Posterior vena cava (tissue), 2 donors: ENCODE measurements at regions not wholly inside any gene's neighbourhood (a gene's known extent, or its start where the extent isn't known, plus 50 kb on each side); places are given as distances from the start of the nearest gene placed in this dataset.

Experiments used
- DNase-seq: peaks from one replicate; pipeline ENCODE4 v3.0.0-alpha.2; 2020; ENCODE audit warnings: low spot score
- intact Hi-C, 2 donors: fragments of 100-400 bp; cut with DNase I; formaldehyde crosslinking; loops; one replicate each; pipeline versions ENCODE4 v1.14.1 to v1.14.2; 2022 to 2023
- donor health status: DM: yes; HTN: yes; CAD: no.
- donor health status: DM: yes; HTN: yes; CAD: no.

DNA sequence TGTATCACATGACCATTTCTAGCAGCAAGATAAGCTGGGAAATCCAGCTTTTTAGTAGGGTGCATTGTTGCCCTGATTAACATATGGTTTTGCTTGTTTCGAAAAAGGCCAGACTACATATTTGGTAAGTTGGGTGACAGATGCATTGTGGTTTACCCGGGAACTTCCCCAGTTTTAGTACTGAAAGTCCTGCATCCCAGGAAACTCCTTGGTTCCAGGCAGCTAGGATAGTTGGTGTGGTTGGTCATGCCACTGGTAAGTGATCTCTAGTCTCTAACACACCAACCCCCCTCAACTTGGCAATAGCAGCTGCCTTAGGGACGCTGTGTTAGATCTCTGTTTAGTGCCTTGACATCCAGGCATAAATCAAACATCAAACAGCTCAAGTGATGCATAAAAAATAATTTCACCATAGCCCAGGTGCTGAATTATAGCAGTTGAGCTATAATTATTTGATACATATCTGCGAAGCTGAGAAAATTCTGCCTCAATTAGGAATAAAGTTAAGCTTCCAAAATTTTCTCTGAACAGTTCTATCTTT, 216.5 kb downstream of the TFAP2C start:
- intact Hi-C loops, result loop anchor here in 1 of 2 donors (1.0 to 10.0 kb wide), 2 partner anchors 32 to 1911 kb away; no protein-coding TSS in a partner anchor

DNA sequence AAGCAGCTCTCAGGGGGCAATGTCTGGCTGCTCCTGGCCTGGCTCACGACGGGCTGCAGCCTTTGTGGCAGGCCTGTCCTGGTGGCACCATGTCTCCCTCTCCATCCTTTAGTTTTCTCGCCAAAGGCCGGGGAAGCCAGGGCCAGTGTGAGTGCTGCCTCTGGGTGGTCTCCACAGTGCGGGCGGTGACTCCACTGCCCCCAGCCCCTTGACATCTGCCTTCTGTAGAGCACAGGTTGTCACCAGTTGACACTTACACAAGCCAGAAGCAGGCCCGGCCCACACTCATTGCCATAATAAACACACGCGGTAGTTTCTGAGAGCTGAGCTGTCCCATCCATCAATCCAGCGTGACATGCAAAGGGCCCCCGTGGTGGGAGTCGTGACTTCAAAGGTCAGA, 219.5 kb downstream of the TFAP2C start:
- intact Hi-C loops, result loop anchor here in 1 of 2 donors (10.0 kb wide), 1 partner anchor 1914 kb away; no protein-coding TSS in a partner anchor
- DNase-seq, result no peak

More for the DNA sequence above, 216.5 kb downstream of the TFAP2C start:
- DNase-seq, result no peak

DNA sequence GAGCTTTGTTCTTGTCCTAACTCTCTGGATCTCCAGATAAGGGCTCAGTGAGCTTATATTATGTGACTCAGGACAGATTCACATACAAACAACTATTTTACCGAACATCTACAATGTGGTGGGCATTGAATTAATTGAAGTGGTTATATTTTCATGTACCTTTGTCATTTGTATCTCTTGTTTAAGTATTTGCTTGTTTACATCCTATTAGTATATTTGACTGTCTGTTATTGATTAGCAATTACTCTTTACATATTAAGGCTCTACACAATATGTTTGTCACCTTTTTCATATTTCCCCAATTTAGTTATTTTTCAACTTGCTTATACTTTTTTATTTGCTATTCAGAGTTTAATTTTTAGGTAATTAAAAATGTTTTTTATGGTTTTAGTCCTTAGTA, 222.4 kb downstream of the TFAP2C start:
- intact Hi-C loops, result no loop called here
- DNase-seq, result no peak

DNA sequence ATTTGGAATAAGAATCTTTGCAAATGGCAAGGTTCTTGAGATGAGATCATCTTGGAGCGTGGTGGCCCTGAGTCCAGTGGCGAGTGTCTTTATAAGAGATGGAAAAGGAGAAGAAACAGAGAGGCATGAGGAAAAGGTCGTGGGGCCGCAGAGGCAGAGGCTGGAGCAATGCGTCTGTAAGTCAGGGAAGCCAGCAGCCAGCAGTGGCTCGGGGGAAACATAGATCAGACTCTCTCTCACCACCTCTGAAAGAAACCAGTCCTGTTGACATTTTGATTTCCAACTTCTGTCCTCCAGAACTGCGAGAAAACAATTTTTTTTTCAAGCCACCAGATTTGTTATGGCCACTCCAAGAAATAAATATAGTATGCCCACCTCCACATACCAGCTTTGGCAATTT, 226.6 kb downstream of the TFAP2C start:
- DNase-seq, result no peak
- intact Hi-C loops, result no loop called here

DNA sequence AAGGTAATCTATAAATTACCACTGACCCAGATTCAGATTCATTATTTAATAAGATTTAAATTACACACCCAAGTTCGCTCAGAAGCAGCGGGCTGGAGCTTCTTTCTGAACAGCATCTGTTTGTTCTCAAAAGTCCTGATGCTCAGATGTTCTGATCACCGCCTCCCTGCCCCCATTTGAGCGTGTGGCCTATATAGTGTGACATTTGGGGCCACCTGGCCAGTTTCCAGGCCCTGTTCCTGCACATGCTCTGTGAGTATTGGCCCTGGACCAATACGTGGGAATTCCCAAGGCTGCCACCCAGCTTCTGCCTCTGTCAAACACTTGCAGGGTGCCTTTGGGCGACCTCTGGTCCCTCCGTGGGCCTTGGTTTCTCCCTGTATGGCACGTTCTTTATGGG, 228.8 kb downstream of the TFAP2C start:
- intact Hi-C loops, result no loop called here

DNA sequence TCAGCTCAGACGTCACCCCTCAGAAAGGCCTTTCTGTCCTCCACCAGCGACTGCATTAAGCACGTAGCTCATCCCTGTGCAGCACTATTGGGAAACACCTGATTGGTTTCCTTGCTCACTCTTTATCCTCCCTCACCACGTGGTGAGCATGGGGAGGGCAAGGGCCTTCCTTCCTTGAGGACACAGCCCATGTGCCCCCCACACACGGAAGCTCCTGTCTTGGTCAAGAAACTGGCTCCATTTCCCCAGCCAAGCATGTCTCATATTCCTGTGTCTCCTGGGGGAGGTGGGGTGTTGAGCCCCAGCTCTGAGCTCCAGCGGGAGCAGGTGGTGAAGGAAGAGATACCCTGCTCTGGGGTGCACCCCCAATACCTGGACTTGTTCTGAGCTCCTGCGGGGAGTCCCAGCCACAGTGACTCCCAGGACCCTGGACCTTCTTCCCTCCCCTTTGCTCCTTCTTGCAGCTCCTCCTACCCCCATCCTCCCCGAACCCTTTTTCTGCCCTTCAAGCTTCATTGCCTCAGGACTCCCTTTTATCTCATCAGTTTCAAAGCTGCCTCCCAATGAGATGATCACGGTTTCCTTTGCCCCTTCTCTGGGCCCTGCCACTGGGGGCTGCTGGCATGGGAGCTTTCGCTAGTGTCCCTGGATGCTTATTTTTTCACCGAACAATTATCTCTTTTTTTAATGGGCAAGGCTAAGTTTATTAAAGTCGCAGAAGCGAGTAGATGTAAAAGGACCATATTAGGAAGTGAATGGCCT, 230.1 kb downstream of the TFAP2C start:
- intact Hi-C loops, result no loop called here
- no peak for DNase-seq

More for the DNA sequence above, 228.8 kb downstream of the TFAP2C start:
- no peak for DNase-seq

DNA sequence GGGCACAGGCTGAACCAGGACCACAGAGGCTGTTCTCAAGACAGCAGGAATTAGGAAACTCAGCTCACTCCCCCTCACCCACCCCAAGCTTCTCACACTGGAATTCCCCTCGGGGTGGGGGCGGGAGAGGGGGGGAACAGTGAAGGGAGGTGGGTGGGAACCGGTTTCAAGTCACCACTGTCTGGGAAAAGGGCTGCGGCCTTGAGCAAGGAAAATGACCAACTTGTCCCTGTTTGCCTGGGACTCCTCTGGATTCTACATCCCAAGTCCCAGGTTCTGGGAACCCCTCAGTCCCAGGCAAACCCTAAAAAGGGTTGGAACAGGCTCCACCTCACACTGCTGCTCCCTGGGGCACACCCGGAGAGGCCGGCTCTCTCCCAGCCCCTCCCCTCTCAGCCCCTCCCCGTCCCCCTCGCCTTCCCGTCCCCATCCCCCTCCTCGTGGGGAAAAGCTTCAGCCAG, 230.7 kb downstream of the TFAP2C start:
- intact Hi-C loops, result loop anchor here in 1 of 2 donors (5.0 kb wide), 1 partner anchor 1007 kb away; no protein-coding TSS in a partner anchor
- DNase-seq, result no peak

DNA sequence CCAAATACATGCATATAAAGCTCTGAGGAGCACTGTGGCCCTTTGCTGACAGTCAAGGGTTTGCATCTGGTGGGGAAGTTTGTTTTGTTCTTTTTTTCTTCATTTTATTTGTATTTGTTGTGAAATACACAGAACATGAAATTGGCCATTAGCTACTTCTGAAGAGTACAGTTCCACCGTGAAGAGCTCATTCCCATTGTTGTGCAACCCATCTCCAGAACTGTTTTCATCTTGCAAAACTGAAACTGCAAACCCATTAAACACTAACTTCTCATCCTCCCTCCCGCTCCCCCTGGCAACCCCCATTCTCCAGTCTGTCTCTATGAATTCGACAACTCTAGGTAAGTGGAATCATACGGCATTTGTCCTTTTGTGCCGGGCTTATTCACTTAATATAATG, 231.3 kb downstream of the TFAP2C start:
- DNase-seq, result no peak

DNA sequence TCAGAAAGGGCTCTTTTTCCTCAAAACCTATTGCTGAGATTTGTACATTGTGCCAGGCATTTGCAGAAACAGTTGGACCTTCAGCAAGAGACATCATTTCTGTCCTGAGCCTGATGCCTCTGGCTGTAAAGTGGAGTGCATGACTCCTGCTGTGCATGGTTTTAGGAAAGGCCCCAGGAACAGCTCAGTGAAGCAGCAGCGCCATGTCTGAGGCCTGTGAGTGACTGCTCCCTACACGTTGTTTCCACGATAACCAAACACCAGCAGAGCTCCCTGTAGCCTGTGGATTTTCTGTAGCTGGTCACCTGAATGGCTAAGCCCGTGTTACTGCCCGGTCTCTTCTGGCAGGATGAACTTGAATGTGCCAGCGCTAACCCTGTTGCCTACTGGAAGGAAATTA, 232.5 kb downstream of the TFAP2C start:
- intact Hi-C loops, result loop anchor here in 1 of 2 donors (5.0 kb wide), 1 partner anchor 1006 kb away; no protein-coding TSS in a partner anchor
- no peak for DNase-seq

More for the DNA sequence above, 231.3 kb downstream of the TFAP2C start:
- intact Hi-C loops, result loop anchor here in 1 of 2 donors (5.0 kb wide), 1 partner anchor 1007 kb away; no protein-coding TSS in a partner anchor

DNA sequence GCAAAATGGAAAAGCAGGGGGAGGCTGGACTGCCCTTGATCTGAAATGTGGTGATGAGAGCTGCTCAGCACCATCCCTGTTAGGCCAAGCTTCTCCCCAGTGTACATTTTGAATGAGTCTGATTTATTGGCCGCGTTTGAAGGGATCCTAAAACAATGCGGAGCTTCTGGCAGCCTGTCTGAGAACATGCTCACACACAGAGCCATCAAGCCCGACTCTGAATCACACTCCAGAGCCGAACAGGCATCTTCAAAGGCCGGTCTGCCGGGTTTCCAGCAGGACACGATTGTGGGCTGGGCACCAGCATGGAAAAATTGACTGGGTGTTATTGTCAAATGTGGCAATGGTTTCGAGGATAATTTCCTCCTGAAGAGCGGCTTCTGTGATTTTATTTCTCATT, 235.9 kb downstream of the TFAP2C start:
- intact Hi-C loops, result no loop called here
- no peak for DNase-seq

DNA sequence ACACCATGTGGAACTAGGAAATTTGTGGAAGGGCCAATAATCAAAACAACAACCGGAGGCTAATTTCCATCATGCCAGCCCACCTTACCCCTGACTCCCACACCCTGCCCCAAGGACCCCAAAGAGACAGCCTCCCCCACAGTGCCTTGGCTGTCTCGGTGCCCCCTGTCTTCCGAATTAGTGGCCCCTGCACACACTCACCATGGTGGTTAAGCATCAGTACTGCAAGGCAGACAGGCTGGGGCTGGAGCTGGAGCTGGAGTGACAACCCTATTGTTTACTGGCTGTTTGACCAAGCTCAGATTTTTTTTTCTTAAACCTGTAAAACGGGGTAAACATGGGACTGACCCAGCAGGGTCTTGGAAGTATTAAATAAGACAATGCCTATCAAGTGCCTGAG, 238.0 kb downstream of the TFAP2C start:
- intact Hi-C loops, result no loop called here
- DNase-seq, result no peak

DNA sequence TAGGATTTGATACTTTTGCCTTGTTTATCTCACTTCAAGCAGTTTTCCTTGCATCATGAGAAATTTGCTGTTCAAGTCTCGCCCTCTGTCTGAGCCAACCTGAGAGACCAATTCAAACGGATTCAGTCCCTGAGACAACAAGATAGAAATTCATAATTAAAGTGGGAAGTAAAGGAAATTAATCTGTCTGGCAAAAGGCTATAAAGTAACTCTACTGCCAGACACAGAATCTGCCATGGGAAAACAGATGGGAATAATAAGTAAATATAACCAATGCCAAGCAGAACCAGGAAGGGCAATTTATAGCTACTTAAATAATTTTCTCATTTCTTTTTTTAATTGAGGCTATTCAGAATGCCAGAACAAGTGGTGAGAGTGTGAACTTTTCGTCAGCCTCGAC, 239.6 kb downstream of the TFAP2C start:
- intact Hi-C loops, result no loop called here
- DNase-seq, result no peak

DNA sequence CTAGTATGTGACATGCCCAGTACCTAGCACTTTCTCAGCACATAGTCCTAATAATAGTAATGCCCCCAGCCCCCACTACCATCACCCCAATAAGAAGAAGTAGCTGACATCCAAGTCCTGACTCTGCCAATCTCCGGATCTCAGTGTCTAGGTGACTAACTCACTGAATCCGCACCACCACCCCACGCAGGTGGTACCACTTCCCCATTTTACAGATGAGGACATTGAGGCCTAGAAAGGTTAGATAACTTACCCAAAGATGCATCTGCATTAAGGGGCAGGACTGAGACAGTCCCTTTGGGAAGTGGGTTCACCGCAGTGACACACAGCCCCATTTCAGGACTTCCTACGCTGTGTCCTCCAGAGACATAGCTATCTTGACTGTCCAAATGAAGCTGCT, 241.2 kb downstream of the TFAP2C start:
- DNase-seq, result no peak
- intact Hi-C loops, result no loop called here

DNA sequence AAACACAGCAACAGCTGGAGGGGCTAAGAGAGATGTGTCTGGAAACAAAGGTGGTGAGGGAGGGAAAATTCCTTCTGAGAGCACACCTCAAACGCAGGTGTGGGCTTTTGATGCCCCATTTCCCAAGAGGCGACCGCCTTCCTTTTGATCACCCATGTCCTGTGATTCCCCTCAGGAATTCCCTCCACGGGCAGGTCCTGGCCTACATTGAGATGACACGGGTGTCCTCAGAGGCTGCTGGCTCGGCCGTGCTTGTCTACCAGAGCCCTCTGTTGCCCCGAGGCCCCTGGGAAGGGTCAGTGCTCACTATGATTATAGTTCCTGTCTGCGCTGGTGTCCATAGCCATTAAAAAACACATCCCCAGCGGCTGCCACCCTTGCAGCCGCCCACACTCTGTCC, 242.6 kb downstream of the TFAP2C start:
- DNase-seq, result no peak
- intact Hi-C loops, result no loop called here

DNA sequence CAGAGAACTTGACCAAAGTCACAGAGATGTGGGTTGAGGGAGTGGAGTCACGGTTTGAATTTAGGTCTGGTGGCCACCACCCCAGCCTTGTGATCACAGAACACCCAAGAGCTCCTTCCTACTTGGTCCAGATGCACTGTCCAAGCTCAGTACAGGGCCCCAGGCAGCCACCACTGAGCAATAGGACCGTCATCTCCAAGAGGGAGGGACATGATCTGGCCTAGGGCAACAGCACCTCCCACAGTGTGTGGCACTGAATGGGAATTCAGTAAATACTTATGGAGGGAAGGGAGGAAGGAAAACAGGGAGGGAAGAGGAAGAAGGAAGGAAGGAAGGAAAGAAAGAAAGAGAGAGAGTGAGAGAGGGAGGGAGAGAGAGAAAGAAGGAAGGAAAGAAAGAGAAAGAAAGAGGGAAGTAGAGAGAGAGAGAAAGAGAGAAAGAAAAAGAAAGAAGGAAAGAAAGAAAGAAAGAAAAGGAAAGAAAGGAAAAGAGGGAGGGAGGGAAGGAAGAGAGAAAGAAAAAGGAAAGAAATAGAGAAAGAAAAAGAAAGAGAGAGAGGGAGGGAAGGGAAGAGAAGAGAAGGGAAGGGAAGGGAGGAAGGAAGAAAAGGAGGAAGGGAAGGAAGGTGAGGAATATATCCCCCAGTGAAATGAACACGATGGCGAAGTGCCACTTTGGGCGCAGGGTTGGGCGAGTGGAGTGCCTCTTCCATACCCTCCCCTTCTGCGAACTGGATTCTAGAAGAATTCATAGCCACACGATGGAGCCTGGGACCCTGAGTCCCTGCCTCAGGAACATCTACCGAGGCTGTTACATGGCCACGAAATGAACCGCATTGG, 243.7 kb downstream of the TFAP2C start:
- intact Hi-C loops, result no loop called here

DNA sequence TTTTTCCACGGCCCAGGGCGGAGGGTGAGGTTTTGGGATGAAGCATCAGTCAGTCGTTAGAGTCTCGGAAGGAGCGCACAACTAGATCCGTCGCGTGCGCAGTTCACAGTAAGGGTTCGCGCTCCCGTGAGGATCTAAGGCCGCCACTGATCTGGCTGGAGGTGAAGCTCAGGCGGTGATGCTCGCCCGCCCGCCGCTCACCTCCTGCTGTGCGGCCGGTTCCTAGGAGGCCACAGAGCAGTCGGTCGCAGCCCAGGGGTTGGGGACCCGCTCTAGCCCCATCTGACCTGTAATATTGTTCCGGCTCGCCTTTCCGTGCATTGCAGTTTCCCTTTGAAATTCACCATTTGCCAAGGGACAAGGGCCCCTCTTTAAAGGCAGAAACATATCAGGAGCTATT, 244.7 kb downstream of the TFAP2C start:
- no peak for DNase-seq
- intact Hi-C loops, result no loop called here

More for the DNA sequence above, 243.7 kb downstream of the TFAP2C start:
- no peak for DNase-seq

DNA sequence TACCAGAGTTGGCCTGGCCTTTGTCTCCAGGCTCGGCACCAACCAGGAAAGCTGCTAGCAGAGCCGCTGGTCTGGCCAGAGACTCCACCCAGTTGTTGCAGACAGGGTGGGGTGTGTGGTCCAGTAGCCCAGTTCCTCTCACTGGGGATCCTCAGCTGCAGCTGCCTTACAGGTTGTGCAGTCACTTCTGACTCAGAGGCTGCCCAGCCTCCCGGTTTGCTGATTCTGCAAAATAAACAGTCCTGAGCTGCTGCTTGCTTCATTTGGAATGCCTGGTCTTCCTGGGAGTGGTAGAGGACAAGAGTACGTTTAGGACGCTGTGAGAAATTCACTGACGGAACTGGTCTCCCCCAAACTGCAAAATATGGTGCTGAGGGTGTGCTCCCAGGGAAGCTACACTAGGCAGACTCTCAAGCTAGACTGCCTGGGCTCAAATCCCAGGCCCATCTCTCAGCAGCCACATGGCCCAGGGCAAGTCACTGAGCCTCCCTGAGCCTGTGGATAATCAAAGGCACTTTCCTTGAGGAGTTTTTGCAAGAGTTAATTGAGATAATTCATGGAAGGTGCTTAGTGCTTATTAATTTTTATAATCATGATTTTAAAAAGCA, 246.1 kb downstream of the TFAP2C start:
- no peak for DNase-seq
- intact Hi-C loops, result no loop called here

DNA sequence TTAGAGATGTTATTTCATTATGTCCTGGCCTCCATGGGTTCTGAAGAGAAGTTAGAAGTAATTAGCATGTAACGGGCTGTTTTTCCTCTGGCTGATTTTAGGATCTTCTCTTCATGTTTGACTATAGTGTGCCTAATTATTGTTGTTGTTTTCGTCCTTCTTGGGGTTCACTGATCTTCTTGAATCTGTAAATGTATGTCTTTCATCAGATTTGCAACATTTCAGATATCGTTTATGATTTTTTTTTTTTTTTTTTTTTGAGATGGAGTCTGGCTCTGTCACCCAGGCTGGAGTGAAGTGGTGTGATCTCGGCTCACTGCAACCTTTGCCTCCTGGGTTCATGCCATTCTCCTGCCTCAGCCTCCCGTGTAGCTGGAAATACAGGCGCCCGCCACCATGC, 246.7 kb downstream of the TFAP2C start:
- intact Hi-C loops, result no loop called here
- no peak for DNase-seq

DNA sequence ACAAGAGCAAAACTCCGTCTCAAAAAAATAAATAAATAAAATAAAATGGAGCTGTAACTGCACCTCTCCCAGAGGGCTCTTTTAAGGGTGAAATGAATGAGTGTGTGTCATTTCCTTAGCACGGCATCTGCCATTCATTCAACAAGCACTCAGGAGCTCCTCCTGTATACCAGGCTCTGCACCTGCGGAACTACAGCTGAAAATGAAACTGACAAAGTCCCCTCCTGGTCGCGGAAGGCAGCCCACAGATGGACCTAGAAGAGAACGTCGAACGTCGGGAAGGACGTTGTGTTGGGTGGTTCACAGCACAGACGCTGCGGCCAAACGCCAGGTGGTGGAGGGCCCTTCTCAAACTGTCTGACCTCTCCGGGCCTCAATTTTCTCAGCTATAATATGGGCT, 256.4 kb downstream of the TFAP2C start:
- intact Hi-C loops, result no loop called here
- DNase-seq, result no peak

DNA sequence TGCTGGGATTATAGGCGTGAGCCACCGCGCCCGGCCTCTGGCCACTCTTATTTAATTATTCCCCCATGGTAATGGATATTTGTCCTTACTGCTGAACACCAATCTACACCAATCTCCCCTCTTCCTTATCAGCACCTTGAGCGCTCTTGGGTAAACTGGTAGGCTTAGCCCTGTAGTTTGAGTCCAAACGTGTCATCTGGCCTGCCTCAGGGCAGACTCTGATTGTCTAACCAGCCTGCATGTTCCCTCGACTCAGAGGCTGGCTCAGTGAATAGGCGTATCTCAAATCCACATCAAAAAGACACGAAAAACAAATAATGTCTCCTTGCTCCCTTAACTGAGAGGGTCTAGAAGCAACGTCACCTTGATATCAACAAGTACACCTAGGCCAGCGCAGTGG, 260.9 kb downstream of the TFAP2C start:
- intact Hi-C loops, result no loop called here
- DNase-seq, result no peak
